ENCODE measurements at regions not wholly inside any gene's neighbourhood (a gene's known extent, or its start where the extent isn't known, plus 50 kb on each side); places are given as distances from the start of the nearest gene placed in this dataset.

- ChIA-PET CTCF (ENCODE audit: low intra/inter-chr PET ratio) (no interaction called here), POLR2A (no interaction called here)
- no peaks in the 10 kb centered on the region for H3K4me1 ChIP-seq (replicated peaks in 1 of 2; ENCODE audit: control insufficient read depth in 2 of 2, insufficient read depth in 2 of 2, low read length in 2 of 2)
- 0% methylated on average over 1 of the region's 1 CpG for WGBS (ENCODE audit: insufficient coverage, low coverage, missing lambda C conversion rate)
- H3K9me1 ChIP-seq (ENCODE audit: control insufficient read depth, insufficient read depth, low read length) = no peaks in the 10 kb centered on the region
- intact Hi-C loops (cut with micrococcal nuclease) (no loop called here), in situ Hi-C loops (cut with MboI) (no loop called here)
- TF ChIP-seq ZNF695 (CRISPR knock-in tag; IDR thresholded peaks at IDR 0.05) (no peak), ESRRA (IDR thresholded peaks at IDR 0.05; ENCODE audit: borderline replicate concordance, low read depth) (no peak), ZBED1 (IDR thresholded peaks at IDR 0.05) (no peak)
- H3K9ac ChIP-seq (ENCODE audit: insufficient read depth in 1 of 2, low read depth in 2 of 2, low read length in 2 of 2) = no peak overlapping the region
- H3K27ac ChIP-seq (ENCODE audit: extremely low read depth, low read depth, low read length) = no peak overlapping the region
- no peak overlapping the region for H3K4me3 ChIP-seq
- FAIRE-seq (no peak), ATAC-seq (no peak), DNase-seq (ENCODE audit: extremely low read depth in 1 of 4, low spot score in 3 of 4) (no peak)
- no TSS peak for BruUV-seq (replicated peaks)
- no peaks in the 10 kb centered on the region for H3K79me2 ChIP-seq (ENCODE audit: control insufficient read depth, insufficient read depth, low read length)
- no peak overlapping the region for H3K4me2 ChIP-seq (ENCODE audit: insufficient read depth, low read length)
- no peaks in the 10 kb centered on the region for H3K36me3 ChIP-seq (ENCODE audit: control insufficient read depth, insufficient read depth, low read length)
- H2AFZ ChIP-seq (ENCODE audit: low read depth, low read length) = no peak overlapping the region
- H3K9me3 ChIP-seq (replicated peaks; ENCODE audit: control insufficient read depth, insufficient read depth, low read depth, low read length) = no peaks in the 10 kb centered on the region
- H3K27me3 ChIP-seq (ENCODE audit: control insufficient read depth in 2 of 2, insufficient read depth in 2 of 2, low read length in 2 of 2) = no peaks in the 10 kb centered on the region
- H4K20me1 ChIP-seq (replicated peaks; ENCODE audit: control insufficient read depth, insufficient read depth, low read length) = no peaks in the 10 kb centered on the region
Observed at GRCh38 chr9:85268131-85268530, 473.6 kb downstream of the AGTPBP1 start.

- no peak overlapping the region for H3K4me2 ChIP-seq (ENCODE audit: insufficient read depth, low read length)
- H3K9me3 ChIP-seq (replicated peaks; ENCODE audit: control insufficient read depth, insufficient read depth, low read depth, low read length) = no peaks in the 10 kb centered on the region
- POLR2A ChIA-PET = no interaction called here
- CTCF ChIA-PET (ENCODE audit: low intra/inter-chr PET ratio) = no interaction called here
- no peak overlapping the region for H3K4me3 ChIP-seq
- no peaks in the 10 kb centered on the region for H3K4me1 ChIP-seq (replicated peaks in 1 of 2; ENCODE audit: control insufficient read depth in 2 of 2, insufficient read depth in 2 of 2, low read length in 2 of 2)
- no peak overlapping the region for H3K9ac ChIP-seq (ENCODE audit: insufficient read depth in 1 of 2, low read depth in 2 of 2, low read length in 2 of 2)
- no peaks in the 10 kb centered on the region for H3K36me3 ChIP-seq (ENCODE audit: control insufficient read depth, insufficient read depth, low read length)
- DNase-seq (ENCODE audit: extremely low read depth in 1 of 4, low spot score in 3 of 4) (no peak), ATAC-seq (no peak), FAIRE-seq (no peak)
- no peaks in the 10 kb centered on the region for H4K20me1 ChIP-seq (replicated peaks; ENCODE audit: control insufficient read depth, insufficient read depth, low read length)
- BruUV-seq (replicated peaks) = no TSS peak
- no peaks in the 10 kb centered on the region for H3K27me3 ChIP-seq (ENCODE audit: control insufficient read depth in 2 of 2, insufficient read depth in 2 of 2, low read length in 2 of 2)
- intact Hi-C loops (cut with micrococcal nuclease) (no loop called here), in situ Hi-C loops (cut with MboI) (no loop called here)
- no peak overlapping the region for H3K27ac ChIP-seq (ENCODE audit: extremely low read depth, low read depth, low read length)
- no peak overlapping the region for H2AFZ ChIP-seq (ENCODE audit: low read depth, low read length)
- H3K79me2 ChIP-seq (ENCODE audit: control insufficient read depth, insufficient read depth, low read length) = no peaks in the 10 kb centered on the region
- H3K9me1 ChIP-seq (ENCODE audit: control insufficient read depth, insufficient read depth, low read length) = no peaks in the 10 kb centered on the region
- no peak for TF ChIP-seq NR2F6 (CRISPR knock-in tag; IDR thresholded peaks at IDR 0.05)
- no peak for TF ChIP-seq U2AF2 (optimal IDR thresholded peaks at IDR 0.05; ENCODE audit: low read depth, low read length)
- TF ChIP-seq HES1 (IDR thresholded peaks at IDR 0.05; ENCODE audit: low read depth) = no peak
- TF ChIP-seq ZNF740 (CRISPR knock-in tag; IDR thresholded peaks at IDR 0.05) = no peak
- TF ChIP-seq ZNF740 (tag; IDR thresholded peaks at IDR 0.05) = no peak
- no peak for TF ChIP-seq RBM17 (IDR thresholded peaks at IDR 0.05; ENCODE audit: borderline replicate concordance, low read depth, low read length)
- no peak for TF ChIP-seq SMARCE1 (IDR thresholded peaks at IDR 0.05)
- TF ChIP-seq KLF6 (CRISPR knock-in tag; IDR thresholded peaks at IDR 0.05; ENCODE audit: borderline replicate concordance) = no peak
- no peak for TF ChIP-seq HOXB6 (CRISPR knock-in tag; IDR thresholded peaks at IDR 0.05; ENCODE audit: borderline replicate concordance)
- TF ChIP-seq NCOA2 (IDR thresholded peaks at IDR 0.05; ENCODE audit: partially characterized antibody in 2 of 2) = no peak
Observed at GRCh38 chr9:85264695-85265094, 477.1 kb downstream of the AGTPBP1 start.
